IPS DF 4.7 (cell line): ENCODE measurements at regions not wholly inside any gene's neighbourhood (a gene's known extent, or its start where the extent isn't known, plus 50 kb on each side); places are given as distances from the start of the nearest gene placed in this dataset.
"Not testable (repeated sequence)": the region's sequence is repeated elsewhere in the genome, so short reads cannot be mapped to it uniquely, and the experiment has no call there.

Source experiments
- DNase-seq: peaks from one replicate; pipeline ENCODE4 v3.0.0-alpha.2; 2013; ENCODE audit warnings: low spot score; ENCODE audit errors: extremely low read depth

- DNase-seq: not testable (repeated sequence)
Observed at GRCh38 chr7:125264174-125264856, 334.7 kb upstream of the POT1 start.

DNA sequence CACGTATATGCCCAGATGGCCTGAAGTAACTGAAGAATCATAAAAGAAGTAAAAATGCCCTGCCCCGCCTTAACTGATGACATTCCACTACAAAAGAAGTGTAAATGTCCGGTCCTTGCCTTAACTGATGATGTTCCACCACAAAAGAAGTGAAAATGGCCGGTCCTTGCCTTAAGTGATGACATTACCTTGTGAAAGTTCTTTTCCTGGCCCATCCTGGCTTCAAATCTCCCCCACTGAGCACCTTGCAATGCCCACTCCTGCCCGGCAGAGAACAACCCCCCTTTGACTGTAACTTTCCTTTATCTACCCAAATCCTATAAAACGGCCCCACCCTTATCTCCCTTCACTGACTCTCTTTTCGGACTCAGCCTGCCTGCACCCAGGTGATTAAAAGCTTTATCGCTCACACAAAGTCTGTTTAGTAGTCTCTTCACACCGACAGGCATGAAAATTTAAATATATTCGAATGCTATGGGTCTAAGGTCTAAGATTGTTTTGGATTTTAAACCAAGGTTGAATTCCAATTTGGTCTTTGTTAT, 329.3 kb upstream of the POT1 start:
- DNase-seq: not testable (repeated sequence)

DNA sequence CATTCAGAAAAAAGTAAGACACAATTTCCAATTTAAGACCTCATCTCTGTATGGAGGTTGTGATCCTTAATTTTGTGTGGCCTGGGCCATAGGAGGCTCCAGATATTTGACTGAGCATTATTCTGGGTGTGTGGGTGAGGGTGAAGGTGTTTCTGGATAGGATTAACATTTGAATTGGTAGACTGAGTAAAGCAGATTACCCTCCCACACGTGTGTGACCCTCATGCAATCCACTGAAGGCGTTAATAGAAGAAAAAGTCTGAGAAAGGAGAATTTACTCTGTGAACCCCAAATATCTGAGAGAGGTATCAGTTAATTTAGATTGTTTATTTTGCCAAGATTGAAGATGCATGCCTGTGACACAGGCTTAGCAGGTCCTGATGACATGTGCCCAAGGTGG, 328.0 kb upstream of the POT1 start:
- no peak for DNase-seq

- no peak for DNase-seq
Observed at GRCh38 chr7:125256446-125256845, 326.8 kb upstream of the POT1 start.

- DNase-seq: no peak
Observed at GRCh38 chr7:125255810-125256209, 326.2 kb upstream of the POT1 start.

DNA sequence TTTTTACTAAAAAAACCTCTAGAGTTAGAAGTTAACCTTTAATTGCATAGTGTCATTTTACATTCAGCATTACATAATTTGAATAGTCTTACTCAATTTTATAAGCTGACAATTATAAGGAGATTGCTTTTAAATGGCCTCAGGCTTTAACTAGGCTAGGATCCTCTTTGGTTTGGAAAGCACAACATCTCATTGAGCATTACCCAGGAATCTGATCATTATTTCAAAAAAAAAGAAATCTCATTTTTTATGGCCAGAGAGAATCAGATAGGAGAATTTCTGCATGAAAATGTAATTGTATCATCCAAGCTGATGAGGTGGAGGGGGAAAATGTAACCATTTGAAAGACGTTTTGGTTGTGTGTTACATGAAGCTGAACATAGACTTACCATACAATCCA, 324.9 kb upstream of the POT1 start:
- DNase-seq: no peak

DNA sequence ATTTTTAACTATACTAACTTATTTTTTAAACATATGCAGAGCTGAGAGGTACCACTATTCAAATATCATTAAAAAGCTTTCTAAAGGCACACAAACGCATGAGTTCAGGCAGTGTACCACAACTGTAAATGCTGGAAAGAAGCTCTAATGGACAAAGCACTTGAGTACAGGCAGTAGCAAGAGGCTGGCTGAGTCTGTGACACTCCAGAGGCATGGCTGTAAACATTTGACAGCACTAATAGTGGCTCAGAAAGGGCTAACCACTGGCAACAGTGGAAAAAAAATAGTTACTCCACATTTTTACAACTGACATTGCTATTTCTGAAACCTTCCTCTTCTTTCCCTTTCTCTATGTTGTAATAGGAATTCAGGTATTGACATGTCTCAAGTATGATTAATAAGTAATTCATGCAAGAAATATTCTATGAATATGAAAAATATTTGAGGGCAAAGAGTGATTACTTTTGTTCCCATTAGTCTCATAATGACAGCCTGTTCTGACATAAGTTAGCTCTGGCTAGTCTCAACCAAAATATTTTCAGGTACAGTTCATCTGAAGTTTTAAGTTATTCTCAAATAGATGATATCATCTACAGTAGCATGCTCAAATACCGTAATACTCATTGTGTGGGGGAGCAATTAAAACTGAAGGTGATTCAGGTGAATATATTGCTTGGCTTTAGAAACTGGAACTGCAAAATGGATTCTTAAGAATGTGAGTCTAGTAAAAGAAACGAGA, 324.0 kb upstream of the POT1 start:
- DNase-seq: no peak

- DNase-seq: no peak
Observed at GRCh38 chr7:125247514-125248098, 318.0 kb upstream of the POT1 start.

- DNase-seq: no peak
Observed at GRCh38 chr7:125246706-125247105, 317.1 kb upstream of the POT1 start.

- DNase-seq: no peak
Observed at GRCh38 chr7:125241548-125241947, 311.9 kb upstream of the POT1 start.

DNA sequence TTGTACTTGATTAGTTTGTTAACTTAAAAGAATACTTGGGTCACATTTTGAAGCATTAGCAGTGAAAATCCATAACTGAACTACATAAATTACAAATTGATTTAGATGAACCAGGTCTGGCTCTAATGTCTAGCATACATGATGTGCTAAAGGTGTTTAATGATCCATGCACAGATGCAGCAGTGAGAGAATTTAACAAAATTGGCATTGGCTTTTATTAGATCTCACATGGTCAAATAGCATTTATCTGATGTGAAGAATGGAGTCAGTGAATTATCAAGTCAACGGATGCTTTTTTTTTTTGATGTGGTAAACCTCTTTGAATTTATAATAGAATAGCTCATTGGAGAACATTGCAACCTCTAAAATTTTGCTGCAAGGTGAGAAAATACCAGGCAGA, 293.0 kb upstream of the POT1 start:
- DNase-seq: no peak

DNA sequence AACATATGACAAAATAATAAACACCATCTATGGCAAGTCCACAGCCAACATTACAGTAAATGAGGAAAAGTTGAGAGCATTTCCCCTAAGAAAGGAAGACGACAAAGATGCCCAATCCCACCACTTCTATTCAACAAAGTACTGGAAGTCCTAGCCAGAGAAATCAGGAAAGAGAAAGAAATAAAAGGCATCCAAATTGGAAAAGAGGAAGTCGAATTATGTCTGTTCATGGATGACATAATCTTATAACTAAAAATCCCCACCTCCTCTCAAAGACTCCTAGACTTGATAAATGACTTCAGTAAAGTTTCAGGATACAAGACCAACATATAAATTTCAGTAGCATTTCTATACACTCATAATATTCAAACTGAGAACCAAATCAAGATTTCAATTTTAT, 288.5 kb upstream of the POT1 start:
- no peak for DNase-seq

GRCh38 chr7:125201002-125201401, 271.4 kb upstream of the POT1 start:
- no peak for DNase-seq

- DNase-seq: no peak
Observed at GRCh38 chr7:125197731-125198393, 268.2 kb upstream of the POT1 start.

DNA sequence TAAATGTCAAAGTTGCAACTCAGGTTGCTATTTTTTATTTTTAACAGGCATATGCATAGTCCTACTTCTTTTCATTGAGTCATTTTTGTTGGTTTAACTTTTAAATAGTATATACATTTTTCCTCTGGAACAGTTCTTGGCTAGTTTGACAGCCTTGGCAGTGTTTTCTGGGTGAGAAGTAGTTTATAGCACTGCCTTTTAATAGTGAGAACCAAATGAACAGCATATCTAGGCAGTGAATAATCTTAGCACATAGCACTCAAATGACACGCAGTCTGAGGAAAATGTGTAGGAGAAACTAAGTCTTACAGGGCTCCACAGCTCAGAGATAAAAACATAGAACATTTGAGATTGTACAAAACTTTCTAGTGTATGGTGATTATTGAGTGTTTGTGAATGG, 265.5 kb upstream of the POT1 start:
- no peak for DNase-seq

GRCh38 chr7:125193263-125193662, 263.6 kb upstream of the POT1 start:
- DNase-seq: no peak

GRCh38 chr7:125184801-125185200, 255.2 kb upstream of the POT1 start:
- no peak for DNase-seq

GRCh38 chr7:125181569-125182267, 252.1 kb upstream of the POT1 start:
- DNase-seq: not testable (repeated sequence)

GRCh38 chr7:125173571-125173970, 243.9 kb upstream of the POT1 start:
- no peak for DNase-seq

GRCh38 chr7:125169088-125169487, 239.5 kb upstream of the POT1 start:
- DNase-seq: no peak

GRCh38 chr7:125154930-125155329, 225.3 kb upstream of the POT1 start:
- no peak for DNase-seq
